Activated CD4-positive, alpha-beta memory T cell treated with anti-CD3 and anti-CD28 coated beads for 36 hours (primary cell): ENCODE measurements at regions not wholly inside any gene's neighbourhood (a gene's known extent, or its start where the extent isn't known, plus 50 kb on each side); places are given as distances from the start of the nearest gene placed in this dataset.

Source experiments
- CTCF ChIA-PET: fragments of 350-600 bp; sonication (Branson Sonifier 250); formaldehyde crosslinking; loops from one replicate; lab custom pipeline; 2021; ENCODE audit warnings: antibody characterized with exemption, inconsistent platforms; lab: Charles Lee
- POLR2A ChIA-PET: fragments of 350-600 bp; sonication (Branson Sonifier 250); formaldehyde crosslinking; loops from one replicate; lab custom pipeline; 2021; ENCODE audit warnings: antibody characterized with exemption; lab: Charles Lee
- DNase-seq: peaks from one replicate; pipeline ENCODE4 v3.0.0-alpha.2; 2020
- H3K27ac Mint-ChIP-seq: one replicate; pipeline ENCODE4 v1.8.0; 2021; ENCODE audit warnings: mixed read lengths
- H3K27me3 Mint-ChIP-seq: one replicate; pipeline ENCODE4 v1.8.0; 2021; ENCODE audit warnings: mixed read lengths
- H3K36me3 Mint-ChIP-seq: one replicate; pipeline ENCODE4 v1.8.0; 2021; ENCODE audit warnings: mixed read lengths
- H3K4me1 Mint-ChIP-seq: one replicate; pipeline ENCODE4 v1.8.0; 2021; ENCODE audit warnings: low read depth, mixed read lengths
- H3K4me3 Mint-ChIP-seq: one replicate; pipeline ENCODE4 v1.8.0; 2021; ENCODE audit warnings: mild to moderate bottlenecking, mixed read lengths
- H3K9me3 Mint-ChIP-seq: one replicate; pipeline ENCODE4 v1.8.0; 2021; ENCODE audit warnings: mixed read lengths
- intact Hi-C: fragments of 100-400 bp; cut with micrococcal nuclease; formaldehyde crosslinking; loops from one replicate; pipeline ENCODE4 v1.15.1; 2023

- Mint-ChIP-seq H3K27me3 (peaks cover 8% of the 10 kb centered on the region), H3K9me3 (no peaks in the 10 kb centered on the region), H3K4me3 (no peak overlapping the region), H3K27ac (no peak overlapping the region), H3K4me1 (peaks cover 5% of the 10 kb centered on the region), H3K36me3 (no peaks in the 10 kb centered on the region)
- ChIA-PET POLR2A (no interaction called here), CTCF (no interaction called here)
- intact Hi-C loops = no loop called here
- no peak for DNase-seq
Measured at GRCh38 chr6:105803442-105803841, 282.7 kb upstream of the PRDM1 start.

DNA sequence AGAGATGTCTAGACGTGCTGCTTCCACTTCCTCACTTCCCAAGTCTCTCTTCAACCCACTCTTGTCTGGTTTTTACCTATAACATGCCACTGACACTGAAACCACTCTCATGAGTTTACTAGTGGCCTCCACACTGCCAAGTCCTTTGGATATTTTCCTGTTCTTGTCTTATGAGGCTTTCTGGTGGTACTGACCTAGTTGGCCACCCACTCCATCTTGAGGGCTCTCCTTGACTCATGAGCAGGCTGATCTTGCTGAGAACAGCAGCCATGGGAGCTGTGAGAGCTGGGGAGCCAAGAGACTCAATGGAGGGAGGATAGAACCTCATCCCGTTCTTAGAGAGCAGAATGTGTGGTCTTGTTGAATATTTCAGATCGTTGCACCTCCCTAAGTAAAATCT is 283.4 kb upstream of the PRDM1 start:
- H3K36me3 Mint-ChIP-seq = no peaks in the 10 kb centered on the region
- POLR2A ChIA-PET = no interaction called here
- DNase-seq = no peak
- intact Hi-C loops = no loop called here
- H3K27me3 Mint-ChIP-seq = peaks cover 8% of the 10 kb centered on the region
- no peak overlapping the region for H3K27ac Mint-ChIP-seq
- CTCF ChIA-PET = no interaction called here
- no peaks in the 10 kb centered on the region for H3K9me3 Mint-ChIP-seq
- no peaks in the 10 kb centered on the region for H3K4me1 Mint-ChIP-seq
- H3K4me3 Mint-ChIP-seq = no peak overlapping the region

DNA sequence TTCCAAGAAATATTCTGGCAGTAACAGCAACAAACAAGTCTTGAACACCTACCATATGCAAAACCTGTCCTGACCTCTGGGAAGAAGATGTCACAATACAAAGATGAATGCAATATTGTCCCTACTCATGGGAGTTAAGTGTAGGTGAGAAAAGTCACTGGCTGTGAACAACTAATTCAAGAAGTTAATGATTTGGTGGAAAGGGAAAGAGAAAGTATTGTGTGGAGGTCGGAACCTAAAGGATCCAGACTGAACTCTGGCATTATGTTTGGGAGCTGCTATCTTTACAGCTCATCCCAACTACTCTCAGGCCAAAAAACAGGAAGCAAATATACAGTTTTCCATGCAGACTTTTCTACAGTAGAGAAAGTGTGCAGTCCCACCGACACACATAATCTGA is 285.3 kb upstream of the PRDM1 start:
- intact Hi-C loops = no loop called here
- no peak overlapping the region for H3K4me3 Mint-ChIP-seq
- CTCF ChIA-PET = no interaction called here

DNA sequence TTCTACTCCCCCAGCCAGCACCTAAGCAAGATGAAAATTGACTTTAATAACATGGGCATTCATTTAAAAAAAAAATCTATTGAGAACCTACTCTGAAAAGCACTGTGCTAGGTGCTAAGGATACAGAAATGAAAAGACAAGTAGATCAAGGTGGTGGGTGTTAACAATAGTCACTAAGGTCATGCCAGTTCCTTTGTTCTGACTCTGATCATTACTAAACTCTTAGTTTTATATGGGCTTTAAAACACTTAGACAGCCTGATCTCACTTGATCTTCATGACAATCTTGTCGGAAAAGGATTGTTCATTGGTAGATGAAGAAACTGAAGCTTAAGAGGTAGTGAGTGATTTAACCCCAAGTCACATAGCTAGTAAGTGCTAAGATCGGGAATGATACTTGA is 285.7 kb upstream of the PRDM1 start:
- DNase-seq = no peak

More for the DNA sequence above, 285.3 kb upstream of the PRDM1 start:
- no peak for DNase-seq
- no peaks in the 10 kb centered on the region for H3K36me3 Mint-ChIP-seq
- POLR2A ChIA-PET = no interaction called here
- no peak overlapping the region for H3K27ac Mint-ChIP-seq
- peaks cover 2% of the 10 kb centered on the region for H3K4me1 Mint-ChIP-seq
- peaks cover 4% of the 10 kb centered on the region for H3K27me3 Mint-ChIP-seq
- H3K9me3 Mint-ChIP-seq = no peaks in the 10 kb centered on the region

GRCh38 chr6:105799056-105799455 is 287.1 kb upstream of the PRDM1 start:
- Mint-ChIP-seq H3K27ac (no peak overlapping the region), H3K27me3 (peaks cover 6% of the 10 kb centered on the region), H3K9me3 (no peaks in the 10 kb centered on the region), H3K36me3 (no peaks in the 10 kb centered on the region), H3K4me1 (peaks cover 20% of the 10 kb centered on the region), H3K4me3 (no peak overlapping the region)
- no peak for DNase-seq
- CTCF ChIA-PET = no interaction called here
- POLR2A ChIA-PET = no interaction called here
- intact Hi-C loops = no loop called here

More for the DNA sequence above, 285.7 kb upstream of the PRDM1 start:
- peaks cover 4% of the 10 kb centered on the region for H3K27me3 Mint-ChIP-seq
- POLR2A ChIA-PET = no interaction called here
- H3K27ac Mint-ChIP-seq = no peak overlapping the region
- intact Hi-C loops = no loop called here
- no peak overlapping the region for H3K4me3 Mint-ChIP-seq
- CTCF ChIA-PET = no interaction called here
- H3K4me1 Mint-ChIP-seq = peaks cover 6% of the 10 kb centered on the region
- no peaks in the 10 kb centered on the region for H3K36me3 Mint-ChIP-seq
- no peaks in the 10 kb centered on the region for H3K9me3 Mint-ChIP-seq

DNA sequence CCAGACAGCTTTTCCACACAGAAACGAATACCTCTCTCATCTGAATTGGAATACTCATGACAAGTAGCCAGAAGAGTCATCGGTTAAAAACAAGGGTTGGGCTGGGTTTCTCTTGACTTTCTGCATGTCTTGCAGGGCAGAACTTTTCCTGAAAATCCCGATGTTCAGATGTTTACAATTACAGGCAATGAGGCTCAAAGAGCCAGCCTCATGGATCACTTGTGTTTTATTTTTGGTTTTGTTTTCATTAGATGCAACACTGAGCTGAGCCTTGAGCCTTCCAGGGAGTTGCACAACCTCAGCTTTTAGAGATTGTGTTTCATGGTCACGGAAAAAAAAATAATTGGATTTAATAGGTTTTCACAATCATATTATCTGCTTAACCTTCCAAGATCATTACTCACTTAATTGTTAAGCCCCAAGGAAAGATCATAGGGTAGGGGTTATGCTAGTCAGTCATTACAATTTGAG is 288.1 kb upstream of the PRDM1 start:
- no peak for DNase-seq
- ChIA-PET CTCF (no interaction called here), POLR2A (no interaction called here)
- Mint-ChIP-seq H3K27ac (no peak overlapping the region), H3K27me3 (peaks cover 6% of the 10 kb centered on the region), H3K9me3 (no peaks in the 10 kb centered on the region), H3K4me1 (peaks cover 30% of the 10 kb centered on the region), H3K4me3 (no peak overlapping the region), H3K36me3 (no peaks in the 10 kb centered on the region)
- intact Hi-C loops = no loop called here

GRCh38 chr6:105797286-105797979 is 288.7 kb upstream of the PRDM1 start:
- intact Hi-C loops = no loop called here
- Mint-ChIP-seq H3K4me1 (peaks cover 35% of the 10 kb centered on the region), H3K27ac (no peak overlapping the region), H3K36me3 (no peaks in the 10 kb centered on the region), H3K27me3 (peaks cover 6% of the 10 kb centered on the region), H3K9me3 (no peaks in the 10 kb centered on the region), H3K4me3 (no peak overlapping the region)
- CTCF ChIA-PET = no interaction called here
- no peak for DNase-seq
- POLR2A ChIA-PET = no interaction called here

GRCh38 chr6:105795913-105796517 is 290.1 kb upstream of the PRDM1 start:
- Mint-ChIP-seq H3K36me3 (no peaks in the 10 kb centered on the region), H3K4me1 (peaks cover 47% of the 10 kb centered on the region), H3K9me3 (no peaks in the 10 kb centered on the region), H3K4me3 (no peak overlapping the region), H3K27me3 (peaks cover 4% of the 10 kb centered on the region), H3K27ac (no peak overlapping the region)
- ChIA-PET POLR2A (no interaction called here), CTCF (interaction anchor here (1.4 to 1.9 kb wide), 2 partner anchors 13 to 104 kb away, joined by 4 read pairs; no protein-coding TSS in a partner anchor)
- DNase-seq = no peak
- intact Hi-C loops = no loop called here

DNA sequence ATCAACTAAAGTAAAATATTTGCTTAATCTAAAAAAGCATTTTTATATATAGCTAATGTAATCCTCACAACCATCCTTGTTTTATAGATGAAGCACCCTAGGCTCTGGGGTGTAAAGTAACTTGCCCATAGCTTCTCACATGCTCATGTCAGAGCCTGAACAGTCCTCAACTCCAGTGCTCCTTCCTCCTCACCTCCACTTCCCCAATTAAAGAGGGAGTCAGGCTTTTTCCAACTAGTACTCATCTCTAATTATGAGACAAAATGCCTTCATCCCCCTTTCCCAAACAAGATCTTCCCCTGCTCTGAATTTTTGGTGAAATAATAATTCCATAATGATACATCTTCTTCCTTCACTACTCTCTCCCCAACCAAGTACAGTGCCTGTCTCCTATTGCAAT is 290.8 kb upstream of the PRDM1 start:
- Mint-ChIP-seq H3K9me3 (no peaks in the 10 kb centered on the region), H3K27me3 (peaks cover 1% of the 10 kb centered on the region), H3K4me3 (no peak overlapping the region), H3K4me1 (peaks cover 51% of the 10 kb centered on the region), H3K36me3 (no peaks in the 10 kb centered on the region), H3K27ac (no peak overlapping the region)
- intact Hi-C loops = no loop called here
- no peak for DNase-seq
- ChIA-PET CTCF (interaction anchor here (1.4 to 1.9 kb wide), 2 partner anchors 14 to 105 kb away, joined by 4 read pairs; no protein-coding TSS in a partner anchor), POLR2A (no interaction called here)

- Mint-ChIP-seq H3K27me3 (peaks cover 1% of the 10 kb centered on the region), H3K4me3 (no peak overlapping the region), H3K4me1 (peaks cover 51% of the 10 kb centered on the region), H3K27ac (no peak overlapping the region), H3K36me3 (no peaks in the 10 kb centered on the region), H3K9me3 (no peaks in the 10 kb centered on the region)
- ChIA-PET CTCF (interaction anchor here (1.4 to 1.9 kb wide), 2 partner anchors 14 to 105 kb away, joined by 4 read pairs; no protein-coding TSS in a partner anchor), POLR2A (no interaction called here)
- intact Hi-C loops = loop anchor here (5.0 kb wide), 4 partner anchors 197 to 427 kb away; no protein-coding TSS in a partner anchor
- DNase-seq = no peak
Measured at GRCh38 chr6:105794870-105795269, 291.3 kb upstream of the PRDM1 start.

GRCh38 chr6:105794239-105794638 is 291.9 kb upstream of the PRDM1 start:
- POLR2A ChIA-PET = no interaction called here
- no peaks in the 10 kb centered on the region for H3K9me3 Mint-ChIP-seq
- H3K27ac Mint-ChIP-seq = no peak overlapping the region
- H3K27me3 Mint-ChIP-seq = peaks cover 4% of the 10 kb centered on the region
- no peak overlapping the region for H3K4me3 Mint-ChIP-seq
- DNase-seq = no peak
- CTCF ChIA-PET = interaction anchor here (0.6 to 1.9 kb wide), 4 partner anchors 15 to 422 kb away, joined by 3 to 4 read pairs (median 4); no protein-coding TSS in a partner anchor
- intact Hi-C loops = loop anchor here (5.0 kb wide), 4 partner anchors 198 to 428 kb away; no protein-coding TSS in a partner anchor
- H3K36me3 Mint-ChIP-seq = no peaks in the 10 kb centered on the region
- H3K4me1 Mint-ChIP-seq = peaks cover 54% of the 10 kb centered on the region

GRCh38 chr6:105793130-105793529 is 293.0 kb upstream of the PRDM1 start:
- ChIA-PET CTCF (no interaction called here), POLR2A (no interaction called here)
- peak; percentile 30 for DNase-seq
- intact Hi-C loops = loop anchor here (1.0 to 5.0 kb wide), 5 partner anchors 17 to 429 kb away; no protein-coding TSS in a partner anchor
- Mint-ChIP-seq H3K4me3 (no peak overlapping the region), H3K4me1 (peaks cover 54% of the 10 kb centered on the region), H3K9me3 (no peaks in the 10 kb centered on the region), H3K27me3 (peaks cover 4% of the 10 kb centered on the region), H3K36me3 (no peaks in the 10 kb centered on the region), H3K27ac (no peak overlapping the region)
